Hematopoietic multipotent progenitor cell treated with erythropoietin and hydrocortisone succinate and interleukin-3 and kit ligand, for 6 days (in vitro differentiated cells): ENCODE measurements at regions not wholly inside any gene's neighbourhood (a gene's known extent, or its start where the extent isn't known, plus 50 kb on each side); places are given as distances from the start of the nearest gene placed in this dataset.
"Not testable (repeated sequence)": the region's sequence is repeated elsewhere in the genome, so short reads cannot be mapped to it uniquely, and the experiment has no call there.

Experiments used
- DNase-seq: peaks from one replicate; pipeline ENCODE4 v3.0.0-alpha.2; 2015

GRCh38 chr5:38607396-38607795 is 51.0 kb upstream of the LIFR start:
- peak; percentile 40 for DNase-seq

DNA sequence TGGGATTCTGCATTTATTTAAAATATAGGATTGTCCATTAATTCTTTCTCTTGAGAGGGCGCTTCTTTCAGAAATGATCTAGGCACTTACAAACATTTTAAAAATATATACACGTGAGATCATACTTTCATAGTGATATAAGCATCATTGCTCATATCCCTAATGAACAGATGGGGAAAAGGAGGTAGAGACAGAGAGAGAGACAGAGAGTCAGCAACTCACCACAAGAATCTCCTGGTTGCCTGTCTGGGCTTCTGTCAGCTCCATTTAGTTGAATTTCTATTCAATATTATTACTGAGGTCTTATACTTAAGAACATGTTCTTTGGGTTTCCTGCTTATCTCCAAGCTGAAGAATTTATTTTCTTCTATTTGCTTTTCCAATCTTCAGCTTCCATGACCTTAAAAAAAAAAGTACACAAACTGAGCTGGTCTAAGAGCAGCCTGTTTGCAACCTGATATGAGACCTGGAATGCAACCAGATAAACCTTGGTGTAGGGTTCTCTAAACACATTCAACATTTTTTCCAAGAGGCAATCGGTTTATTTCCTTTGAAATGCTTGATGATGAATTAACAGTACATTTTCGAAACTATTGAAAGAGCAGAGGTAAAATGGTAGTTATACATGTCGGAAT is 51.6 kb upstream of the LIFR start:
- no peak for DNase-seq

DNA sequence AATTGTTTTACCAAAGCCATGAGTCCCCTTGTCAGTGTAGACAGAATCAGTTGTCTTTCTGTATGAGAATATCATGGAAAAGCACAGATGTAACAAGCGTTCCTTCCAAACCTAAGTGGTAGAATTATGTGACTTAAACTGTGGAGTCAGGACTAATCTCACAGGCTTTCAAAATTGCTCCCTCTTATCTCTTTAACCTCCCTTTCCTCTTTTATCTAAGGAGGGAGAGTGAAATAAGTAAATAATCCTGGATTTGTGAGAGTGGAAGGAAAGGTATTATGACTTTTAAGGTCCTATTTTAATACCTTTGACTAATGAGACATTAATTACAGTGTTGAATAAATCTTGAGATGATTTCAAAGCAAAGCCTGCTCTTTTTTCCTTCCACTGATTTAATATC is 52.4 kb upstream of the LIFR start:
- DNase-seq, result no peak

DNA sequence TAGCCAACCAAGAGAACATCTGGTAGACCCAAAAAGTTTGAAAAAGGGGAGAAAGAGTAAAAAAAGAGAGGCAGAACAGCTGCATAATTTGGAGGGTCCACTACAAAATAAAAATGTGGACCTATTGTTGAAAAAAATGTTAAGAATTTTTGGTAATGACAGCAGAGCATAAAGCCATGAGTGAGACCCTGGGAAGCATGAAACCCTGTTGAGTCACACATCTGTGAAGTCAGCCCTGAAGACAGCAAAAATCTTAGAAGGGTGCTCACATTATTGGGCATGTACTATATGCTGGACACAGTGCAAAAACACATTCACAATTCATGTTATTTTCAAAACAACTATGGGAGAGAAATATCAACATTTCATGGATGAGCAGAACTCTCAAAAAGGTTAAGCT is 56.4 kb upstream of the LIFR start:
- DNase-seq, result no peak

- DNase-seq, result no peak
These were observed 57.0 kb upstream of the LIFR start for GRCh38 chr5:38613490-38613889.

DNA sequence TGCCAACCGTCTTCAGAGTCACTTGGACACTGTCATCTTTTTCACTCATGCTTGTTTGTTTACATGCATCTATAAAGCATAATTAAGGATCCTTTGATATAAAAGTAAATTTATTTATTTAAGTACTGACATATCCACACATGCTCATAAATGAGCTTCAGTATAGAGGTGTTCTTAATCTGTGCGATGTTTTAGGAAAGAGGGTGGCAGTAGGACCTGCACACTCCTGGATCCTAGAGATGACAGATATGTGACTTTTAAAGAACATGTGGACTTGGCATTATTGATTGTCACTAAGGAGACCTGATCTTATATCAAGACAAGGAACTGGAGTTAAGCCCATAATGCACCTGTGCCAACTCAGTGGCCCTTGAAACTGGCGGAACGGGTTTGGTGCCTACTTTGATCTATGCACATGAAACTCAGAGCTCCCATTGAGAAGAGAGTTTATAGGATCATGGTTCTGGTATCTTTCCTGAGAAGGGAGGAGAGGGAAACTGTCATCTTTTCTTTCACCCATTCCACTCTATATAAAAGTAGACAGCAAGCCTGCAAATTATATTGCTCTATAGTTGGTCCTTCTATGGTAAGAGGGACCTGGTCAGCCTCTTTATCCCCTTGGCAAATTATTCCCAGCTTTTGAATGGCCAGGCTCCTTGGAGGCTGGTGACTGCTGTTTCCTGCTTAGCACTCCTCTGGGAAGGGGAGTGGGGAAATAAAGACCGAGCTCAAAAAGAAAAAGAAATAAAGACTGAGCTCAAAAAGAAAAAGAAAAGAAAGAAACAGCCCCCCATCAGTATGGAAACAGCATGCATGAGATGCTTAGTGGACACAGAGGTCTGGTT is 57.8 kb upstream of the LIFR start:
- no peak for DNase-seq

DNA sequence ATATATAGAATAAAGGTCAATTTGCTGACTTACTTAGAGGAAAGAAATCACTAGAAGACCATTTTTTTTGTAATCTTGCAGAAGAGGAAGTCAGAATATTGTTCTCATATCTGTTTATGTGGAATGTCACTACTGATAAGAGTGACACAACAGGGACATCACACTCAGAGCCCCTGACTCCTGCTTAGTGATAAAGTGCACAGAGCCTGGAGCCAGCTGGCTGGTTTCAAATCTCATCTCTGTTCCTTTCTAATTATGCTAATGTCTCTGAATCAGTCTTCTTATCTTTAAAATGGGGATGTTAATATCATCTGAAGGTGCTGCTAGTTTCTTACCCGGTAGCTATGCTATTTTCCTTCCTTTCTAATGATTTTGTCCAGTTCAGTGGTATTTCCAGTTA is 58.6 kb upstream of the LIFR start:
- DNase-seq, result no peak

- no peak for DNase-seq
These were observed 59.6 kb upstream of the LIFR start for GRCh38 chr5:38615981-38616451.

GRCh38 chr5:38618154-38618553 is 61.7 kb upstream of the LIFR start:
- DNase-seq, result no peak

DNA sequence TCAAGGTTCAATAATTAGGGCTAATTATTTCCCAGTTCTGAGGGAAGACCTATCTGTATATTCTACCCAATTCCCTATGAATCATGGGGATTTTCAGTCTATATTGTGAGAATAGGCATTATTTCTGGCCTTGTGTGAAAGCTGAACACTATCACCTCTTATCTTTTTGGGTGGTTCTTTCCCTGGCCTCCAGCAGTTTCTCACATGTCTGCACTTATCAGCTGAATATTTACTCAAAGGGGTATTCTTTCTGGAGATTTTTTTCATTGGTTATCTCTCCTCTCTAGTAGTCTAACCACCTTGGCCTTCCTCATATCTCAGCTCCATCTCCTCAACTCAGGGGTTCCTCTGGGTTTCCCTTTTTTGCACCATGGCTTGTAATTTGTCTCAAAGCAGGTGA is 64.9 kb upstream of the LIFR start:
- no peak for DNase-seq

GRCh38 chr5:38621840-38622437 is 65.5 kb upstream of the LIFR start:
- no peak for DNase-seq

DNA sequence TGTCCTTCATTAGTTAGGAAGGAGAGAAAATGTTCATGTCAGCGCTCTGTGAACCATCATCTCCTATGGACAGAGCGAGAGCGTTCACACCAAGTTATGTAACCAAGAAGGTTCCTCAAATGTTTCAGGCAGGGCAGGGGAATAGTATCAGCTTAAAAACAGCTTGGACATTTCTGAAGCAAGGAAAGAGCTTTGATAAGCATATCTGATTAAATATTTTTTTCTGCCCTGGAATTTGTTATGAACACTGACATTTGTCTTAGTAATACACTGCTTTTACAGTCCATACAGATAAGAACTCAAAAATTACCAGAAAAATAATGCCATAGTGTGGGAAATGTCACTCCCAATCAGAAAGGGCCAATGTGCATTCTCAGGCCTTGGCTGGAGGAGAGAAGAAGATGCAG is 66.3 kb upstream of the LIFR start:
- DNase-seq, result no peak

GRCh38 chr5:38624541-38624940 is 68.1 kb upstream of the LIFR start:
- not testable (repeated sequence) for DNase-seq

- DNase-seq, result not testable (repeated sequence)
These were observed 74.9 kb upstream of the LIFR start for GRCh38 chr5:38631376-38631775.

GRCh38 chr5:38634568-38635369 is 78.3 kb upstream of the LIFR start:
- no peak for DNase-seq

GRCh38 chr5:38636626-38637025 is 80.2 kb upstream of the LIFR start:
- no peak for DNase-seq

DNA sequence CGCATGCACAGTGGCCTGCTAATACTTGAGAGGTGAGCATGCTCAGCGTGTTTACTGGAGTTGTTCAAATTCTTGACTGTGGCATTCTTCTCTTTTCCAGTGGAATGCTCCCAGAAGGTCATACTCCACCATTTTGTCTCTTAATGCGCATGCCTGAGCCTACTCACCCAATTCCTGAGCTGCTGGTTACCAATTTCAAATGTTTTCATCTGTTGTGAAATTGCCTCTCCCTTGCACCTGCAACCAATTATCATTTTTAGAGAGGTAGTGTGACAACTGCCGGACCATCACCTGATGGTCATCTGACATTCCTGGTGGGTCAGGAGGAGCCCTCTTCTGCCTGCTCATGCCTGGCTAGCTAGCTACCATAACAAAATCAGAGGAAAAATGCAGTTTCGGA is 82.2 kb upstream of the LIFR start:
- DNase-seq, result no peak

GRCh38 chr5:38639377-38640358 is 83.2 kb upstream of the LIFR start:
- DNase-seq, result no peak

DNA sequence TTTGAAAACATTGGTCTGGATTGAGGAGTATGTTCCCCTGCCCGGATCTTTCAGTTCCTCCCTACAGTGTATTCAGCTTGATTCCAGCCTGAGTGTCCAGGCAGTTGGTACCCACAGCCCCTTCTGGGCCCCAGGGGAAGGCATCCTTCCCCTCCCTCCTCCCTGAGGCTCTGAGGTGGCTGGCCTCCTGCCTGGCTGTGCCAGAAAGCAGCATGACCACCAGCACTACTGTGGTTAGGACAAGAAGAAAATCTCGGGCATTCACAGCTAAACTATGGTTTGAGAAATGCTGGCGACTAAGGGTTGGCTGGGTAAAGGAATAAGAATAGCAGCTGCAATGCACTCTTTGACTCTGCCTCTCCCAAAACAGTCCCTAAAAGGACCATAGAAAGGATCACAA is 84.6 kb upstream of the LIFR start:
- no peak for DNase-seq

- DNase-seq, result no peak
These were observed 85.9 kb upstream of the LIFR start for GRCh38 chr5:38642189-38642911.

- DNase-seq, result no peak
These were observed 87.2 kb upstream of the LIFR start for GRCh38 chr5:38643616-38644015.
